AG10803 (cell line): ENCODE measurements at regions not wholly inside any gene's neighbourhood (a gene's known extent, or its start where the extent isn't known, plus 50 kb on each side); places are given as distances from the start of the nearest gene placed in this dataset.

ENCODE experiments used
- DNase-seq: peaks from one replicate; pipeline ENCODE4 v3.0.0; 2010; ENCODE audit warnings: low read depth
- H3K4me3 ChIP-seq: 2 replicates; pipeline ENCODE4 v1.5.1; 2011; ENCODE audit warnings: mild to moderate bottlenecking, low read length, control low read depth
- TF ChIP-seq, protein P1 (sequence below): conservative IDR thresholded peaks from 2 replicates; pipeline ENCODE4 v1.5.1; 2011; ENCODE audit warnings: mild to moderate bottlenecking, low read length, control low read depth, inconsistent platforms

DNA sequence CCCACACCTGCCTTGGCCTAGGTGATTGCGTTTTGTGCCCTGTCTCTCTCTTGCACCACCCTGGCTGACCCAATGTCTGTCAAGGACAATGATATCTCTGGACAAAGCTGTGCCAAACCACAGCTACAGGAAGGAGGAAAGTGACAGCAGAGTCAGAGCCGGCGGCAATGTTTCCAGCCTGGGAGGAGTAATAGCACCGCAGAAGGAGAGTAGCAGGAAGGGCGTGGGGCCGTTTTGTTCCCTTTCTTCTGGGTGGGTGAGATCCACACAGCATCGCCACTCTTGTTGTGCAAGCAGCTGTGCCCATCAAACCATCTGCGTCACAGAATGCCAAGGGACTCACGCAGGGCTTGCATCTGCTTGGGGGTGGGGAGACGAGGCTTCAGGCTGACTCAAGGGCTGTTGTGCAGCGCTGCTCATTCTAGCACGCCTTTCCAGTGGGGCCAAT lies 341.6 kb upstream of the AUTS2 start:
- TF ChIP-seq, protein P1, sequence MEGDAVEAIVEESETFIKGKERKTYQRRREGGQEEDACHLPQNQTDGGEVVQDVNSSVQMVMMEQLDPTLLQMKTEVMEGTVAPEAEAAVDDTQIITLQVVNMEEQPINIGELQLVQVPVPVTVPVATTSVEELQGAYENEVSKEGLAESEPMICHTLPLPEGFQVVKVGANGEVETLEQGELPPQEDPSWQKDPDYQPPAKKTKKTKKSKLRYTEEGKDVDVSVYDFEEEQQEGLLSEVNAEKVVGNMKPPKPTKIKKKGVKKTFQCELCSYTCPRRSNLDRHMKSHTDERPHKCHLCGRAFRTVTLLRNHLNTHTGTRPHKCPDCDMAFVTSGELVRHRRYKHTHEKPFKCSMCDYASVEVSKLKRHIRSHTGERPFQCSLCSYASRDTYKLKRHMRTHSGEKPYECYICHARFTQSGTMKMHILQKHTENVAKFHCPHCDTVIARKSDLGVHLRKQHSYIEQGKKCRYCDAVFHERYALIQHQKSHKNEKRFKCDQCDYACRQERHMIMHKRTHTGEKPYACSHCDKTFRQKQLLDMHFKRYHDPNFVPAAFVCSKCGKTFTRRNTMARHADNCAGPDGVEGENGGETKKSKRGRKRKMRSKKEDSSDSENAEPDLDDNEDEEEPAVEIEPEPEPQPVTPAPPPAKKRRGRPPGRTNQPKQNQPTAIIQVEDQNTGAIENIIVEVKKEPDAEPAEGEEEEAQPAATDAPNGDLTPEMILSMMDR = no peak
- H3K4me3 ChIP-seq = peak overlapping the region; percentile 5; the same call in 1 of the 2 replicates
- peak; percentile 94 for DNase-seq

DNA sequence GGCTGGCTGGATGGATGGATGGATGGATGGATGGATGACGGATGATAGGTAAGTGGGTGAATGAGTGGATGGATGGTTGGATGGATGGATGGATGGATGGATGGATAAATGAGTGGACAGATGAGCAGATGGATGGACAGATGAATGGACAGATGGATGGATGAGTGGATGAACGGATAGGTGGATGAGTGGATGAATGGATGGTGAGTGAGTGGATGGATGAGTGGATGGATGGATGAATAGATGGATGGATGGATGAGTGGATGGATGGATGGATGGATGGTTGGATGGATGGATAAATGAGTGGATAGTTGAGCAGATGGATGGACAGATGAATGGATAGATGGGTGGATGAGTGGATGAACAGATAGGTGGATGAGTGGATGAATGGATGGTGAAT lies 340.7 kb upstream of the AUTS2 start:
- no peak for DNase-seq
- TF ChIP-seq, protein P1 = no peak
- H3K4me3 ChIP-seq = no peak overlapping the region

DNA sequence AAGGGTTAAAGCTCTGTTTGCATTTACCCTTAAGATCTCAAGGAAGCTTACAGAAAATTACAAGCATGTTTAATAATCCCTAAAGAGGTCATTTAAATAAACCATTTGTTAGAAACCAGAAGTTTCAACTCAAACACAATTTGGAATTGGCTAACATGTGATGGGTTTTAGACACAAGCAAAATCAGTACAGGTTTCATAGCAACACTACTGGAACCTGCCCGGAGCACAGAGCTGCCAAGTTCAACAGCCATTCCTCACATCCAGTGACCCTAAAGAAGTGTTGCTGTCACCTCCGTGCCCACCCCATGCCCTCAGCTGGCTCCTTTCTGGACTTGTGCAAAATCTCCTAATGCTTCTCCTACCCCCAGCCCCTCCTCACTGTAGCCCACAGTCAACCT lies 338.8 kb upstream of the AUTS2 start:
- TF ChIP-seq, protein P1 = no peak
- no peak for DNase-seq
- no peak overlapping the region for H3K4me3 ChIP-seq

DNA sequence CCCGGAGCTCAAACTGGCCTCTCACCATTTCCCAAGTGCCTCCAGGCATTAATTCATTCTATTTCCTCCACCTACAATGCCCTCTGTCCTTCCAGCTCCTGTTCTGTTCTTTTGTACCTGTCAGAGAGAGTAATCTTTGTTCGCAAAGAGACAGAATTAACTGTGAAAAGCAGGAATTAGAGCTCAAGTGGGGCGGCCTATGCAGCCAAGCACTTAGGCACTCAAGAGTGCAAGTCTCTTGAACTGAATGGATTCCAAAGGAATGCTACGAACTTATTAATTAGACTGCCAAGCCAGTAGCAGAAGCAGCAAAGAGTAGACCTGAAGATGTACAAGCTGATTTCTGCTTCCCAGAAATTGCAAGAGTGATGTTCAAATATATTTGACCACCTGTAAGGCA lies 338.3 kb upstream of the AUTS2 start:
- DNase-seq = no peak
- TF ChIP-seq, protein P1 = no peak
- H3K4me3 ChIP-seq = no peak overlapping the region

DNA sequence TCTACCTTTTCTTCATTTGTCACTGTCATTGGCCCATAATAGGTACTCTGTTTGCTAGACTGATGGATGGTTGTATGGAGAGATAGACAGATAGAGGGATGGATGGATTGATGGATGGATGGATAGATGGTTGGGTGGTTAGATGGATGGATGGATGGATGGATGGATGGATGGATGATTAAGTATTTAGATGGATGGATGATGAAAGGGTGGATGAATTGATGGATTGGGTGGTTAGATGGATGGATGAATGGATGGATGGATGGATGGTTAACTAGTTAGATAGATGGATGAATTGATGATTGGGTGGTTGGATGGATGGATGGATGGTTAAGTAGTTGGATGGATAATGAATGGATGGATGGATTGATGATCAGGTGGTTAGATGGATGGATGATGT lies 334.7 kb upstream of the AUTS2 start:
- DNase-seq = no peak
- H3K4me3 ChIP-seq = no peak overlapping the region
- TF ChIP-seq, protein P1 = no peak

DNA sequence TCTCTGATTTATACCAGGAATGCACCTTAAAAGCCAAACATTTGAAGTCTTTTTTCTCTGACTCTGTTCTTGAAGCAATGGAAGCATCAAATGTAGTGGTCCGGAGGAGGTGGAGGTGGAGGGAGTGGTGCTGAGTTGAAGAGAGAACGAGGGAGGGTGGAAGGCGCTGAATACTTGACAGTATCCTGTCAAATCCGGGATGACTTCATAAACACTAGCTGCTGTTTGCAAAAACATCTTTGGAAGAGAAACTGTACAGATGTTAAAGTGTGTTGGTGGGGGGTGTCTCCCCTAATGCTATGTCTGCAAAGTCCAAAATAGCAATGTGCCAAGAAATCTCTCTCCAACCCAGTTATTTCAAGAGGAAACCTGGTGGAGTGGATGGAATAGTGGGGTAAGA lies 328.5 kb upstream of the AUTS2 start:
- no peak for DNase-seq
- TF ChIP-seq, protein P1 = no peak
- H3K4me3 ChIP-seq = no peak overlapping the region

DNA sequence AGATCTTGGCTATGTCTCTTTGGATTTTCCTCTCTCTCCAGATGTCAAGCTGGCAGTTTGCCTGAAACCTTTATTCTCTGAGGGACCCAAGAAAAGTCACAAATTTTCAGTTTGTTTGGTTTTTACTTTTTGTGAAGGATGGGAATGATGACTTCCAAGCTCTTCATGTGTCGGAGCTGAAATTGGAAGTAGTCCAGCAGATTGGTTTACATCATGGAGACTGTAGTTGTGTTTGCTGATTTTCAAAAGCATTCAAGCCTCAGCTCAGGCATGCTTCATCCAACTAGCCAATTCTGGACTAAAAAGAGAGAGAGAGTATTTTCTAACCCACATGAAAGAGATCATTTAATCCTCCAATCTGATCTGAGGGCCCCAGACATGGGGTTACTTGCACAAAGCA lies 326.2 kb upstream of the AUTS2 start:
- no peak for DNase-seq
- no peak overlapping the region for H3K4me3 ChIP-seq
- TF ChIP-seq, protein P1 = no peak
